Mesenchymal stem cell (in vitro differentiated cells and primary cell): ENCODE measurements at regions not wholly inside any gene's neighbourhood (a gene's known extent, or its start where the extent isn't known, plus 50 kb on each side); places are given as distances from the start of the nearest gene placed in this dataset.
A peak's percentile ranks its signal among the peaks of the same experiment; 100 is the strongest.

Experiments
- DNase-seq: peaks from one replicate; pipeline ENCODE4 v3.0.0-alpha.2; 2013
- H2AFZ ChIP-seq: one replicate; pipeline ENCODE4 v1.6.1; 2013; ENCODE audit warnings: low read depth, mild to moderate bottlenecking, control low read depth, inconsistent platforms, low read length, moderate library complexity
- H2AK5ac ChIP-seq: 2 replicates; pipeline ENCODE4 v1.6.1; 2013; ENCODE audit warnings: low read length, moderate library complexity, mild to moderate bottlenecking, inconsistent platforms; ENCODE audit not compliant: severe bottlenecking
- H2BK120ac ChIP-seq: one replicate; pipeline ENCODE4 v1.6.1; 2013; ENCODE audit warnings: low read depth, mild to moderate bottlenecking, inconsistent platforms, low read length, moderate library complexity
- H2BK12ac ChIP-seq, 2 experiments: one replicate each; pipeline ENCODE4 v1.6.1; 2013; ENCODE audit warnings: inconsistent platforms in 2 of 2, low read length in 2 of 2, mild to moderate bottlenecking in 2 of 2, moderate library complexity in 2 of 2, control low read depth in 1 of 2
- H2BK15ac ChIP-seq: one replicate; pipeline ENCODE4 v1.6.1; 2013; ENCODE audit warnings: mild to moderate bottlenecking, low read depth, inconsistent platforms; ENCODE audit not compliant: poor library complexity, severe bottlenecking
- H2BK5ac ChIP-seq: 2 replicates; pipeline ENCODE4 v1.6.1; 2013; ENCODE audit warnings: low read depth, mild to moderate bottlenecking, low read length, control low read depth, inconsistent platforms; ENCODE audit not compliant: poor library complexity, severe bottlenecking
- H3K14ac ChIP-seq, 2 experiments: one replicate each; pipeline ENCODE4 v1.6.1; 2013; ENCODE audit warnings: inconsistent platforms in 2 of 2, low read length in 2 of 2, control low read depth in 1 of 2, mild to moderate bottlenecking in 1 of 2, moderate library complexity in 1 of 2
- H3K18ac ChIP-seq, 2 experiments: one replicate each; pipeline ENCODE4 v1.6.1; 2013; ENCODE audit warnings: inconsistent platforms in 2 of 2, low read length in 2 of 2, control low read depth in 1 of 2, low read depth in 1 of 2, mild to moderate bottlenecking in 1 of 2
- H3K23ac ChIP-seq, 2 experiments: one replicate each; pipeline ENCODE4 v1.6.1; 2013; ENCODE audit warnings: inconsistent platforms in 2 of 2, low read length in 2 of 2, mild to moderate bottlenecking in 2 of 2, moderate library complexity in 2 of 2, control low read depth in 1 of 2
- H3K27ac ChIP-seq: 2 replicates; pipeline ENCODE4 v1.5.1; 2013; ENCODE audit warnings: mild to moderate bottlenecking, moderate library complexity, low read length, control low read depth, inconsistent platforms; ENCODE audit not compliant: poor library complexity, severe bottlenecking
- H3K27me3 ChIP-seq, 2 experiments: 2 replicates each; pipeline versions ENCODE4 v1.6.1 to v1.7.0; 2013; ENCODE audit warnings: low read length in 2 of 2, mild to moderate bottlenecking in 2 of 2, moderate library complexity in 2 of 2, control low read depth in 1 of 2, inconsistent platforms in 1 of 2; ENCODE audit not compliant: control insufficient read depth in 1 of 2, insufficient read depth in 1 of 2
- H3K36me3 ChIP-seq, 2 experiments: 2 replicates each; pipeline versions ENCODE4 v1.6.1 to v1.7.0; 2013; ENCODE audit warnings: low read length in 2 of 2, control low read depth in 1 of 2, inconsistent platforms in 1 of 2, low read depth in 1 of 2, mild to moderate bottlenecking in 1 of 2; ENCODE audit not compliant: insufficient read depth in 2 of 2, control insufficient read depth in 1 of 2
- H3K4ac ChIP-seq, 2 experiments: one replicate each; pipeline ENCODE4 v1.6.1; 2013; ENCODE audit warnings: inconsistent platforms in 2 of 2, low read length in 2 of 2, mild to moderate bottlenecking in 2 of 2, moderate library complexity in 2 of 2, control low read depth in 1 of 2, low read depth in 1 of 2
- H3K4me1 ChIP-seq: 2 replicates; pipeline ENCODE4 v1.6.1; 2013; ENCODE audit warnings: low read depth, low read length, control low read depth; ENCODE audit not compliant: control insufficient read depth, insufficient read depth
- H3K4me2 ChIP-seq: 2 replicates; pipeline ENCODE4 v1.6.1; 2013; ENCODE audit warnings: low read length, mild to moderate bottlenecking, inconsistent platforms; ENCODE audit not compliant: poor library complexity, severe bottlenecking
- H3K4me3 ChIP-seq, 2 experiments: 2 replicates each; pipeline versions ENCODE4 v1.5.1 to v1.7.0; 2013; ENCODE audit warnings: low read length in 2 of 2, mild to moderate bottlenecking in 2 of 2, control low read depth in 1 of 2, low read depth in 1 of 2; ENCODE audit not compliant: insufficient read depth in 1 of 2
- H3K79me1 ChIP-seq: replicated peaks from 2 replicates; pipeline ENCODE4 v1.6.1; 2013; ENCODE audit warnings: mild to moderate bottlenecking, control low read depth, low read length, inconsistent platforms; ENCODE audit not compliant: poor library complexity, severe bottlenecking
- H3K9ac ChIP-seq: 2 replicates; pipeline ENCODE4 v1.7.0; 2013; ENCODE audit warnings: mild to moderate bottlenecking, low read length, moderate library complexity
- H3K9me3 ChIP-seq: 2 replicates; pipeline ENCODE4 v1.7.0; 2013; ENCODE audit warnings: mild to moderate bottlenecking, low read length; ENCODE audit not compliant: control insufficient read depth
- H4K8ac ChIP-seq: one replicate; pipeline ENCODE4 v1.6.1; 2013; ENCODE audit warnings: inconsistent platforms, mild to moderate bottlenecking, low read length, moderate library complexity
- H4K91ac ChIP-seq: one replicate; pipeline ENCODE4 v1.6.1; 2013; ENCODE audit warnings: mild to moderate bottlenecking, low read length, inconsistent platforms
- WGBS: methylation state at CpG from one replicate; pipeline ENCODE4 v1.1.7; 2013; ENCODE audit warnings: mixed read lengths; 5-methylcytosine and 5-hydroxymethylcytosine counted together

DNA sequence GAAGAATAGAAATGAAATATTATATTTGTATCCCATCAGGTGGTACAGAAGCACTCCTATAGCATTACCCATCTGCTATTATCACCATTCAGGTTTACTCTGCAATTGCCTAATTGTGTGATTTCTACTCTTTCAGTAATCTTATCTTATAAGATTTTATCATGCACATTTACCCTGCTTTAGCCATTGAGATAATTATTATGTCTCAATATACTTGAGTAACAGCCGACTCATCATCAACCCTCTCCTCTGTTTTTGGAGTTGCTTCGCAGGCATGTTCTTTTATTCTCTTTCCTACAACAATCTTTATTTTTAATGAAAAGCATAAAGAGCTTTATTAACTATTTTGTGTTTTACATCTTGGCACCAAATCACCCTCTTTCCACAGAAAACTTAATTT, 419.9 kb downstream of the LRIG3 start:
- H3K18ac ChIP-seq, result no peak overlapping the region
- no peak overlapping the region for H3K4me3 ChIP-seq
- no peak overlapping the region for H2BK5ac ChIP-seq
- no peaks in the 10 kb centered on the region for H3K27me3 ChIP-seq
- 89% methylated on average over 2 of the region's 2 CpGs for WGBS
- no peaks in the 10 kb centered on the region for H3K36me3 ChIP-seq
- no peak overlapping the region for H3K4me2 ChIP-seq
- H3K4me1 ChIP-seq, result no peaks in the 10 kb centered on the region
- no peak for DNase-seq
- H2BK120ac ChIP-seq, result no peak overlapping the region
- no peak overlapping the region for H3K27ac ChIP-seq
- no peak overlapping the region for H2BK12ac ChIP-seq
- H3K4ac ChIP-seq, result no peak overlapping the region
- no peak overlapping the region for H4K8ac ChIP-seq
- H3K23ac ChIP-seq, result no peak overlapping the region
- no peak overlapping the region for H2AK5ac ChIP-seq
- no peak overlapping the region for H2BK15ac ChIP-seq
- no peaks in the 10 kb centered on the region for H3K79me1 ChIP-seq
- H3K14ac ChIP-seq, result no peak overlapping the region
- H2AFZ ChIP-seq, result no peak overlapping the region
- H3K9me3 ChIP-seq, result no peaks in the 10 kb centered on the region
- H3K9ac ChIP-seq, result no peak overlapping the region
- no peak overlapping the region for H4K91ac ChIP-seq

DNA sequence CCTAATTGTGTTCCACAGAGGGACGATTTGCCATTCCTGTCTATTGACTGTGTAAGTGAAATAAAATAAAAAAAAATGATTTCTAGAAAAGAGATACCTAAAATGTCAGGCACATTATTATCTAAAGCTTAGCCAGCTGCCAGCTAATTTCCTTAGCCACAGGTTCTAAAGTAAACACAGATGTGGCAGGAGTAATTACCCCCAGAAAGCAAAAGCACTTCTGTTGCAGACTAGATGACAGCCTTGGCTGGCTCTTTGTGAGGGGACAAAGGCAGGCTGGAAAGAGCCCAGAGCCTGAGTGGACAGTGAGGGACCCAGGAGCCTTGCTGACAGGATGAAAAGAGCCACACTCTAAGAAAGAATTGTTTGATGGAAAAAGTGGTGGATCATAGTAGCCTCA, 418.1 kb downstream of the LRIG3 start:
- no peak overlapping the region for H3K4me3 ChIP-seq
- no peak overlapping the region for H2BK12ac ChIP-seq
- H2BK15ac ChIP-seq, result no peak overlapping the region
- H2AFZ ChIP-seq, result no peak overlapping the region
- no peaks in the 10 kb centered on the region for H3K9me3 ChIP-seq
- H2AK5ac ChIP-seq, result no peak overlapping the region
- H3K18ac ChIP-seq, result peak overlapping the region in 1 of 2 experiments; percentile 92
- no peaks in the 10 kb centered on the region for H3K4me1 ChIP-seq
- no peak overlapping the region for H3K4me2 ChIP-seq
- H3K79me1 ChIP-seq, result no peaks in the 10 kb centered on the region
- H3K9ac ChIP-seq, result peak overlapping the region; percentile 34
- H3K27me3 ChIP-seq, result no peaks in the 10 kb centered on the region
- H4K8ac ChIP-seq, result no peak overlapping the region
- no peak overlapping the region for H3K27ac ChIP-seq
- H4K91ac ChIP-seq, result no peak overlapping the region
- no peak overlapping the region for H3K23ac ChIP-seq
- DNase-seq, result peak; percentile 62
- H3K36me3 ChIP-seq, result no peaks in the 10 kb centered on the region
- no peak overlapping the region for H2BK5ac ChIP-seq
- peak overlapping the region; percentile 77 for H2BK120ac ChIP-seq
- H3K14ac ChIP-seq, result no peak overlapping the region
- no peak overlapping the region for H3K4ac ChIP-seq
- WGBS, result no CpG with 5 or more reads among the region's 1 CpG

DNA sequence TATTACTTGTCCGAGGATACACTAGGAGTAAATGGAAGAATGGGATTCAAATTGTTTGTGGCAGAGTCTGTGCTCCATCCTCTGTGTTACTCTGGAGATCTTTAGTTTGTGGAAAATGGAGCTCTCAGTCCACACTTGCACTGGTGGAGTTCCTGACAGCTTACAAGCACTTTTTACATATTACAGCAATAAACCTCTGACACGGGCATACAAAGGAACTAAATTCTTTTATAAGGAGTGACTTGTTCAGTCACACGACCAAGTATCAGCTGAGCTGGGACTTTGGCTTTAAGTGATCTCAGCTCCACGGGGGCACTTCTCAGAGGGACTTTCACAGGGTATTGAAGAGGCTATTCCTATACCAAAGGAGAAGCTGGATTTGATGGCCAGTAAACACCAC, 417.5 kb downstream of the LRIG3 start:
- H3K4me3 ChIP-seq, result no peak overlapping the region
- no peak overlapping the region for H2BK5ac ChIP-seq
- no peak overlapping the region for H2AK5ac ChIP-seq
- no peaks in the 10 kb centered on the region for H3K79me1 ChIP-seq
- no peak overlapping the region for H3K4me2 ChIP-seq
- no peak overlapping the region for H2AFZ ChIP-seq
- H3K9ac ChIP-seq, result peak overlapping the region; percentile 34
- H3K4ac ChIP-seq, result peak overlapping the region in 1 of 2 experiments; percentile 44
- peak; percentile 42 for DNase-seq
- H2BK120ac ChIP-seq, result no peak overlapping the region
- no peak overlapping the region for H3K27ac ChIP-seq
- peak overlapping the region; percentile 47 to 97 for H2BK12ac ChIP-seq
- H3K4me1 ChIP-seq, result no peaks in the 10 kb centered on the region
- no peaks in the 10 kb centered on the region for H3K27me3 ChIP-seq
- no peak overlapping the region for H3K23ac ChIP-seq
- H4K8ac ChIP-seq, result peak overlapping the region; percentile 29
- H3K9me3 ChIP-seq, result no peaks in the 10 kb centered on the region
- peak overlapping the region; percentile 36 for H4K91ac ChIP-seq
- H2BK15ac ChIP-seq, result no peak overlapping the region
- H3K36me3 ChIP-seq, result no peaks in the 10 kb centered on the region
- 36% methylated on average over 4 of the region's 4 CpGs for WGBS
- H3K18ac ChIP-seq, result peak overlapping the region in 1 of 2 experiments; percentile 92
- H3K14ac ChIP-seq, result no peak overlapping the region

DNA sequence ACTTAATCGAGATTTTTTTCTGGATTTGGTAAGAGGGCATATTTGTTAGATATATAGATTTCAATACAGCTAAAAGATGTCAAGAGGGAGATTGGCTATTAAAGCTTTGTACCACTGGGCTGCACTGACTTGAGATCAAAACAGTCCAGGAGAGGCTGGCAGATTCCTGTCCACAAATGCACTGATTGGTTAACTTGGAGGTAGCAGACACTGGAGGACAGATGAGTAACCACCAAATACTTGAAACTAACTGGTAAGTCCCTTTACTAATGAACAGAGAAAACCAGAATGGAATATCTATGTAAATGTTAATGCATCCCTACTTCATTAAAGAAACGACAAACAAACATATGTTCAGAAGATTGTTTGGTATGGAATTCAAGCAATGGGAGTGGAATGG, 416.6 kb downstream of the LRIG3 start:
- no peaks in the 10 kb centered on the region for H3K79me1 ChIP-seq
- no peaks in the 10 kb centered on the region for H3K4me1 ChIP-seq
- no peak overlapping the region for H2AFZ ChIP-seq
- no peak overlapping the region for H3K14ac ChIP-seq
- H3K9ac ChIP-seq, result no peak overlapping the region
- H2BK15ac ChIP-seq, result no peak overlapping the region
- H3K4me3 ChIP-seq, result no peak overlapping the region
- no peak overlapping the region for H2BK5ac ChIP-seq
- H4K91ac ChIP-seq, result no peak overlapping the region
- H2AK5ac ChIP-seq, result no peak overlapping the region
- 100% methylated on average over 1 of the region's 2 CpGs for WGBS
- DNase-seq, result peak; percentile 48
- H3K27me3 ChIP-seq, result no peaks in the 10 kb centered on the region
- H3K27ac ChIP-seq, result no peak overlapping the region
- H3K18ac ChIP-seq, result peak overlapping the region in 1 of 2 experiments; percentile 42
- H3K9me3 ChIP-seq, result no peaks in the 10 kb centered on the region
- no peak overlapping the region for H3K23ac ChIP-seq
- H2BK12ac ChIP-seq, result peak overlapping the region in 1 of 2 experiments; percentile 88
- peak overlapping the region; percentile 12 for H4K8ac ChIP-seq
- no peak overlapping the region for H3K4me2 ChIP-seq
- H3K36me3 ChIP-seq, result no peaks in the 10 kb centered on the region
- H3K4ac ChIP-seq, result peak overlapping the region in 1 of 2 experiments; percentile 49
- no peak overlapping the region for H2BK120ac ChIP-seq
